HepG2 (cell line): ENCODE measurements at regions not wholly inside any gene's neighbourhood (a gene's known extent, or its start where the extent isn't known, plus 50 kb on each side); places are given as distances from the start of the nearest gene placed in this dataset.

Source experiments
- ATAC-seq: fragments of 200-7000 bp; cut with Tn5 transposase; 3 replicates; pipeline ENCODE4 v1.9.1; 2020; ENCODE audit warnings: mild to moderate bottlenecking, moderate library complexity
- BruUV-seq: library from RNA; stranded (reverse); fragments of 400-500 nt; replicated peaks from 2 replicates; lab custom pipeline; 2021; lab: Mats Ljungman, UMichigan
- CTCF ChIA-PET: fragments of 300-600 bp; formaldehyde crosslinking; extraction: SDS; loops from one replicate; lab custom pipeline; 2021; ENCODE audit warnings: low total read pairs, inconsistent platforms, low intra/inter-chr PET ratio; lab: Yijun Ruan, JAX
- POLR2A ChIA-PET: fragments of 350-600 bp; sonication (Branson Sonifier 250); formaldehyde crosslinking; loops from one replicate; lab custom pipeline; 2020; ENCODE audit warnings: antibody characterized with exemption, inconsistent platforms; lab: Yijun Ruan, JAX
- DNase-seq: peaks from one replicate; pipeline ENCODE4 v3.0.0-alpha.2; 2015; ENCODE audit warnings: low spot score
- FAIRE-seq: peaks from 3 replicates; lab custom pipeline; 2011; peaks lifted over from hg19 to GRCh38; lab: Jason Lieb, UNC
- H2AFZ ChIP-seq: one replicate; pipeline ENCODE4 v1.6.1; 2011; ENCODE audit warnings: low read length, inconsistent platforms
- H3K27ac ChIP-seq: fragments of 300-600 bp; 3 replicates; pipeline ENCODE4 v1.8.0; 2011; ENCODE audit warnings: mixed run types, mild to moderate bottlenecking, mixed read lengths, low read length, inconsistent platforms; ENCODE audit not compliant: insufficient read depth; ENCODE audit errors: extremely low read length
- H3K27me3 ChIP-seq, 2 experiments: fragments of 200-600 bp in 1 of 2; 2 replicates in 1 of 2; 3 replicates in 1 of 2; pipeline versions ENCODE4 v1.6.0 to v1.8.0; 2011; ENCODE audit warnings: low read length in 2 of 2, mild to moderate bottlenecking in 2 of 2, moderate library complexity in 2 of 2, inconsistent platforms in 1 of 2; ENCODE audit not compliant: insufficient read depth in 2 of 2, control insufficient read depth in 1 of 2
- H3K36me3 ChIP-seq, 2 experiments: fragments of 200-600 bp in 1 of 2; replicated peaks in 1 of 2; 2 replicates in 1 of 2; 3 replicates in 1 of 2; pipeline versions ENCODE4 v1.5.1 to v1.8.0; 2011; ENCODE audit warnings: low read length in 2 of 2, inconsistent platforms in 1 of 2; ENCODE audit not compliant: insufficient read depth in 2 of 2, control insufficient read depth in 1 of 2
- H3K4me1 ChIP-seq: 2 replicates; pipeline ENCODE4 v1.5.1; 2012; ENCODE audit warnings: low read length, inconsistent platforms; ENCODE audit not compliant: insufficient read depth
- H3K4me2 ChIP-seq: 2 replicates; pipeline ENCODE4 v1.6.0; 2011; ENCODE audit warnings: low read depth, low read length, inconsistent platforms
- H3K4me3 ChIP-seq, 3 experiments: fragments of 200-600 bp in 1 of 3; sonication (generic), shearing (Covaris generic) in 1 of 3; replicated peaks in 1 of 3; 2 replicates each; pipeline ENCODE4 v1.5.1; 2011 to 2016; ENCODE audit warnings: low read length in 3 of 3, inconsistent platforms in 2 of 3, low read depth in 2 of 3, mild to moderate bottlenecking in 2 of 3, control low read depth in 1 of 3, mixed read lengths in 1 of 3; ENCODE audit not compliant: insufficient read depth in 1 of 3
- H3K79me2 ChIP-seq: one replicate; pipeline ENCODE4 v1.6.1; 2011; ENCODE audit warnings: low read length, inconsistent platforms; ENCODE audit not compliant: insufficient read depth
- H3K9ac ChIP-seq: 2 replicates; pipeline ENCODE4 v1.6.0; 2011; ENCODE audit warnings: mild to moderate bottlenecking, low read depth, low read length, inconsistent platforms; ENCODE audit not compliant: insufficient read depth
- H3K9me3 ChIP-seq: 2 replicates; pipeline ENCODE4 v1.5.1; 2012; ENCODE audit warnings: mild to moderate bottlenecking, low read length
- H4K20me1 ChIP-seq: 2 replicates; pipeline ENCODE4 v1.6.0; 2011; ENCODE audit warnings: inconsistent platforms, mild to moderate bottlenecking, low read length, moderate library complexity; ENCODE audit not compliant: insufficient read depth
- AGO1 ChIP-seq: fragments of 200-400 bp; formaldehyde crosslinking; IDR thresholded peaks from 2 replicates; pipeline ENCODE4 v1.6.1; 2017; ENCODE audit warnings: mild to moderate bottlenecking, low read depth, low read length, moderate library complexity; ENCODE audit not compliant: poor library complexity, severe bottlenecking
- AHR ChIP-seq: IDR thresholded peaks from 2 replicates; pipeline ENCODE4 v1.6.1; 2018; ENCODE audit warnings: missing genetic modification reagents, missing compliant biosample characterization
- HIVEP1 ChIP-seq: sonication (generic); formaldehyde crosslinking; IDR thresholded peaks from 2 replicates; pipeline ENCODE4 v1.4.0; 2020; ENCODE audit warnings: mild to moderate bottlenecking, missing genetic modification reagents
- IRF2 ChIP-seq: IDR thresholded peaks from 2 replicates; pipeline ENCODE4 v1.6.1; 2018; ENCODE audit warnings: missing genetic modification reagents, missing compliant biosample characterization
- NAIF1 ChIP-seq: sonication (generic); formaldehyde crosslinking; IDR thresholded peaks from 2 replicates; pipeline ENCODE4 v1.5.0; 2020; ENCODE audit warnings: mild to moderate bottlenecking, missing genetic modification reagents, borderline replicate concordance
- PAF1 ChIP-seq: IDR thresholded peaks from 2 replicates; pipeline ENCODE4 v1.6.1; 2016; ENCODE audit warnings: missing genetic modification reagents, missing compliant biosample characterization
- TCF7L2 ChIP-seq: IDR thresholded peaks from 2 replicates; pipeline ENCODE4 v1.6.1; 2011; ENCODE audit warnings: mild to moderate bottlenecking, low read depth, low read length, moderate library complexity
- YEATS2 ChIP-seq: sonication (generic); formaldehyde crosslinking; IDR thresholded peaks from 2 replicates; pipeline ENCODE4 v1.4.0; 2020; ENCODE audit warnings: missing genetic modification reagents, borderline replicate concordance
- ZNF382 ChIP-seq: sonication (generic); formaldehyde crosslinking; IDR thresholded peaks from 2 replicates; pipeline ENCODE4 v1.5.0; 2020; ENCODE audit warnings: missing genetic modification reagents, mild to moderate bottlenecking, borderline replicate concordance
- WGBS: methylation state at CpG from one replicate; pipeline ENCODE4 v1.1.6; 2017; ENCODE audit warnings: low lambda C conversion rate; 5-methylcytosine and 5-hydroxymethylcytosine counted together
- in situ Hi-C: cut with HindIII; loops from 2 replicates; pipeline ENCODE4 v1.10.0; 2017; ENCODE audit warnings: low pct_unique_long_range_greater_than_20kb; ENCODE audit not compliant: extremely low pct_ligation_motif_present
- intact Hi-C: fragments of 100-400 bp; cut with micrococcal nuclease; formaldehyde crosslinking; loops from one replicate; pipeline ENCODE4 v1.10.0; 2022; ENCODE audit not compliant: unreplicated experiment
- TF ChIP-seq, protein P1 (sequence below): sonication (generic); formaldehyde crosslinking; IDR thresholded peaks from 2 replicates; pipeline ENCODE4 v1.8.0; 2022; ENCODE audit warnings: low read depth, missing genetic modification reagents

DNA sequence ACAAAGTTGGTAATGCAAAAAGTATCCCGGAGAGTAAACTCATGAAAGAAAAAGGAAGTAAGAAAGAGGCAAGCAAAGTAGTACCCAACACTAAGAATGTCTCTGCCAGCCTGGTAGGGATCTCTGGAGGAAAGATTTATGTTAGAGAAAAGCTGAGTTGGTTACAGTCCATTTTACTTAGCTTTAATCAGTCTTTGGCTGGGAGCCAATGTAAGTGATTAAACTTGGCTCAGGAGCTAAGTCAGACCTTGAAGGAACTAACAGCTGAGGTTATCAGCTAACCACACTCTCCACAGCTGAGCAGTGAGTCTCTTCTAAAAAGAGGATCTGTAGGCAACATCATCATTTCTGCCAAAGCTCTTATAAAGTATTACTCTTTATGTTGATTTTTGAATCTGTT lies 148.0 kb downstream of the ANKRD7 start:
- no peaks in the 10 kb centered on the region for H3K9me3 ChIP-seq
- H3K79me2 ChIP-seq = no peaks in the 10 kb centered on the region
- H3K27me3 ChIP-seq = no peaks in the 10 kb centered on the region; a peak in 1 of 5 replicates
- intact Hi-C loops (no loop called here), in situ Hi-C loops (loop anchor here (25.0 kb wide), 1 partner anchor 815 kb away; no protein-coding TSS in a partner anchor)
- POLR2A ChIA-PET = no interaction called here
- no peak overlapping the region for H2AFZ ChIP-seq
- DNase-seq (no peak), FAIRE-seq (no peak), ATAC-seq (no peak)
- no peak overlapping the region for H3K4me2 ChIP-seq
- H3K36me3 ChIP-seq = no peaks in the 10 kb centered on the region
- H3K9ac ChIP-seq = no peak overlapping the region
- WGBS = 20% methylated on average over 1 of the region's 1 CpG
- H3K4me1 ChIP-seq = no peaks in the 10 kb centered on the region
- TF ChIP-seq, protein P1, sequence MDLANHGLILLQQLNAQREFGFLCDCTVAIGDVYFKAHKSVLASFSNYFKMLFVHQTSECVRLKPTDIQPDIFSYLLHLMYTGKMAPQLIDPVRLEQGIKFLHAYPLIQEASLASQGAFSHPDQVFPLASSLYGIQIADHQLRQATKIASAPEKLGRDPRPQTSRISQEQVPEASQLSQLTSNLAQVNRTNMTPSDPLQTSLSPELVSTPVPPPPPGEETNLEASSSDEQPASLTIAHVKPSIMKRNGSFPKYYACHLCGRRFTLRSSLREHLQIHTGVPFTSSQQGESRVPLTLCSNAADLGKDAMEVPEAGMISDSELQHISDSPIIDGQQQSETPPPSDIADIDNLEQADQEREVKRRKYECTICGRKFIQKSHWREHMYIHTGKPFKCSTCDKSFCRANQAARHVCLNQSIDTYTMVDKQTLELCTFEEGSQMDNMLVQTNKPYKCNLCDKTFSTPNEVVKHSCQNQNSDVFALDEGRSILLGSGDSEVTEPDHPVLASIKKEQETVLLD (CRISPR knock-in tag) = no peak
- TF ChIP-seq TCF7L2 = no peak
- no peak for TF ChIP-seq AHR (CRISPR knock-in tag)
- TF ChIP-seq PAF1 (CRISPR knock-in tag) = no peak
- no peak for TF ChIP-seq IRF2
- TF ChIP-seq ZNF382 = no peak
- no peak for TF ChIP-seq AGO1
- TF ChIP-seq NAIF1 (CRISPR knock-in tag) = no peak
- TF ChIP-seq HIVEP1 = no peak
- TF ChIP-seq YEATS2 (CRISPR knock-in tag) = no peak
- H3K4me3 ChIP-seq = no peak overlapping the region
- H3K27ac ChIP-seq = no peak overlapping the region
- no peaks in the 10 kb centered on the region for H4K20me1 ChIP-seq
- CTCF ChIA-PET = no interaction called here
- no TSS peak for BruUV-seq
